ENCODE measurements at regions not wholly inside any gene's neighbourhood (a gene's known extent, or its start where the extent isn't known, plus 50 kb on each side); places are given as distances from the start of the nearest gene placed in this dataset.

DNA sequence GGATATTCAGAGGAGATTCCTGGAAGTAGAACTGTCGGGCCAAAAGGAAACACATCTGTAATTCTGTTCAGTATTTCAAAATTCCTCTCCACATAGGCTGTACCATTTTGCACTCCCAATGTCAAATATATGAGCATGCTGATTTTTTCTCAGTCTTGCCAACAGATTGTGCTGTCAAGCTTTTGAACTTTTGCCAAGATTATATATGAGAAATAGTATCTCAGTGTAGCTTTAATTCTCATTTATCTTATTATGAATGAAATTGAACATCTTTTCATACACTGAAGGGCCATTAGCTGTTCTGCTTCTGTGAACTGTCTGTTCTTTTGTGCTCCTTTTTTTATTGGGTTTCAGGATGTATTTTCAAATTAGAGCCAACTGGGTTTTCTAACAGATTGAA lies 907.1 kb downstream of the MAT2B start:
- H3K9me3 ChIP-seq (ENCODE audit: control insufficient read depth in 3 of 3, low read length in 3 of 3): no peaks in the 10 kb centered on the region
- H3K27ac ChIP-seq (ENCODE audit: low read depth, low read length): no peak overlapping the region
- H3K27me3 ChIP-seq (ENCODE audit: control insufficient read depth in 3 of 3, insufficient read depth in 3 of 3, low read length in 3 of 3): no peaks in the 10 kb centered on the region
- no peaks in the 10 kb centered on the region for H3K36me3 ChIP-seq (ENCODE audit: control insufficient read depth in 3 of 3, insufficient read depth in 3 of 3, low read length in 3 of 3)
- H3K4me3 ChIP-seq (ENCODE audit: low read length in 3 of 3): no peak overlapping the region
- H3K4me1 ChIP-seq (ENCODE audit: control insufficient read depth in 3 of 3, insufficient read depth in 3 of 3, low read length in 3 of 3): no peaks in the 10 kb centered on the region
- H3K9ac ChIP-seq (ENCODE audit: low read depth in 1 of 3, low read length in 3 of 3): no peak overlapping the region

DNA sequence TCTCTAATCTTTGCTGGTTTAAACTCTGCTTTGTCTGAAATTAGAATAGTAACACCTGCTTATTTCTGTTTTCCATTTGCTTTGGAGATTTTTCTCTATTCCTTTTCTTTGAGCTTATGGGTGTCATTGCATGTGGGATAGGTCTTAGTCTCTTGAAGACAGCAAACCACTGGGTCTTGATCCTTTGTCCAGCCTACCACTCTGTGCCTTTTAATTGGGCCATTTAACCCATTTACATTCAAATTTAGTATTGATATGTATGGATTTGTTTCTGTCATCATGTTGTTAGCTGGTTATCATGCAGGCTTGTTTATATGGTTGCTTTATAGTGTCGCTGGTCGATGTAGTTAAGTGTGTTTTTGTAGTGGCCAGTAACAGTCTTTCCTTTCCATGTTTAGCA lies 914.7 kb downstream of the MAT2B start:
- H3K4me1 ChIP-seq (ENCODE audit: control insufficient read depth in 3 of 3, insufficient read depth in 3 of 3, low read length in 3 of 3): no peaks in the 10 kb centered on the region
- H3K27me3 ChIP-seq (ENCODE audit: control insufficient read depth in 3 of 3, insufficient read depth in 3 of 3, low read length in 3 of 3): no peaks in the 10 kb centered on the region
- H3K36me3 ChIP-seq (ENCODE audit: control insufficient read depth in 3 of 3, insufficient read depth in 3 of 3, low read length in 3 of 3): no peaks in the 10 kb centered on the region
- peaks cover 0 to 4% (median 2%) of the 10 kb centered on the region in 3 donors for H3K9me3 ChIP-seq (ENCODE audit: control insufficient read depth in 3 of 3, low read length in 3 of 3)
- peak overlapping the region in 1 of 3 donors; percentile 39 for H3K4me3 ChIP-seq (ENCODE audit: low read length in 3 of 3)
- no peak overlapping the region for H3K9ac ChIP-seq (ENCODE audit: low read depth in 1 of 3, low read length in 3 of 3)
- no peak overlapping the region for H3K27ac ChIP-seq (ENCODE audit: low read depth, low read length)

DNA sequence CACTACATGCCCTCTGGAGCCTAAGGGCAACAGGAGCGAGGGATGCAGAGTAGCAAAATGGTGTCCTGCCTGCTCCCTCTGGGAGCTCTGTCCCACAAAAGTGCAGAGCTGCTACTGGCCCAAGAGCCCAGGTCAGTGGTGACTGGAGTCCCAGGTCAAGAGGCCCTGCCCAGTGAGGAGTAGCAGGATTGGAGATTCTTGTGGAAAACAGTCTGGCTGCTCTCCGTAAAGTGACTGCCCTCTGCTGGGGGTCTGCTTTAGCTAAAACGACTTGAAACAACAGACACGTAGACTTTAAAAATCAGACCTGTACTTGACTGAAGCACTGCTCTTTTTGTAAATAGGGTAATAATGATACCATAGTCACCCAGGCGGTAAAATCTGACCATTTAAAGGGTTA lies 917.0 kb downstream of the MAT2B start:
- H3K27ac ChIP-seq (ENCODE audit: low read depth, low read length): no peak overlapping the region
- no peaks in the 10 kb centered on the region for H3K27me3 ChIP-seq (ENCODE audit: control insufficient read depth in 3 of 3, insufficient read depth in 3 of 3, low read length in 3 of 3)
- H3K4me1 ChIP-seq (ENCODE audit: control insufficient read depth in 3 of 3, insufficient read depth in 3 of 3, low read length in 3 of 3): no peaks in the 10 kb centered on the region
- peaks cover 0 to 4% (median 2%) of the 10 kb centered on the region in 3 donors for H3K9me3 ChIP-seq (ENCODE audit: control insufficient read depth in 3 of 3, low read length in 3 of 3)
- H3K36me3 ChIP-seq (ENCODE audit: control insufficient read depth in 3 of 3, insufficient read depth in 3 of 3, low read length in 3 of 3): no peaks in the 10 kb centered on the region
- H3K9ac ChIP-seq (ENCODE audit: low read depth in 1 of 3, low read length in 3 of 3): no peak overlapping the region
- no peak overlapping the region for H3K4me3 ChIP-seq (ENCODE audit: low read length in 3 of 3)

DNA sequence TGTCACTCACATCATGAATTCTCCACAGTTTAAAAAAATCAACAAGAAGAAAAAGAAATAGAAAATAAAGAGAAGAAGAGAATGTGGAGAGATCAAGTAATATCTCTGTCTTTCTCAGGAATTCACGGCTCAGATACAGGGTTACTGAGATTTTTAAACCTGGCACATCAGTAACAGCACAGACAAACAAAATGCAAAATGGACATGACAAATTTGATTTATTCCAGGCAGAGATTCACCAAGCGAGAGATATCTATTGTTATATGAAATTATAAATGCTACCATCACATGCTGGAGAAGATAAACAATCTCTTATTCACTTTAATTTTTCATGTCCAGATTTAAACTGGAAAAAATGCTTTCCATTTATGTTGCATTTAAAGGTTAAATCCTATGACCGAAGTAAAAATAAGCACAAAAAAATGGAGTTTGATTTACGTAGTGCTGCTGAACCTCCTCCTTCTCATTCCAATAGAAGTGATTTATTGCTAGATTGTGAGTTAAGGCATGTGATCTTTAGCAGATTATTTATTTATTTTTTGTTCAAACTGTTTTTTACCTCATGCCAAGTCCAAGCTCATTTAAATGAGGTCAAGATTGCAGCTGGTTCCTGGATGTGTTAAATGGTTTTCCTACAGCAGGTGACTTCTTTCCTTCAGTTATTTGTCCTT lies 926.4 kb downstream of the MAT2B start:
- no peak overlapping the region for H3K9ac ChIP-seq (ENCODE audit: low read depth in 1 of 3, low read length in 3 of 3)
- H3K4me3 ChIP-seq (ENCODE audit: low read length in 3 of 3): no peak overlapping the region
- no peaks in the 10 kb centered on the region for H3K36me3 ChIP-seq (ENCODE audit: control insufficient read depth in 3 of 3, insufficient read depth in 3 of 3, low read length in 3 of 3)
- H3K9me3 ChIP-seq (ENCODE audit: control insufficient read depth in 3 of 3, low read length in 3 of 3): no peaks in the 10 kb centered on the region
- H3K27ac ChIP-seq (ENCODE audit: low read depth, low read length): no peak overlapping the region
- H3K27me3 ChIP-seq (ENCODE audit: control insufficient read depth in 3 of 3, insufficient read depth in 3 of 3, low read length in 3 of 3): no peaks in the 10 kb centered on the region
- H3K4me1 ChIP-seq (ENCODE audit: control insufficient read depth in 3 of 3, insufficient read depth in 3 of 3, low read length in 3 of 3): no peaks in the 10 kb centered on the region

DNA sequence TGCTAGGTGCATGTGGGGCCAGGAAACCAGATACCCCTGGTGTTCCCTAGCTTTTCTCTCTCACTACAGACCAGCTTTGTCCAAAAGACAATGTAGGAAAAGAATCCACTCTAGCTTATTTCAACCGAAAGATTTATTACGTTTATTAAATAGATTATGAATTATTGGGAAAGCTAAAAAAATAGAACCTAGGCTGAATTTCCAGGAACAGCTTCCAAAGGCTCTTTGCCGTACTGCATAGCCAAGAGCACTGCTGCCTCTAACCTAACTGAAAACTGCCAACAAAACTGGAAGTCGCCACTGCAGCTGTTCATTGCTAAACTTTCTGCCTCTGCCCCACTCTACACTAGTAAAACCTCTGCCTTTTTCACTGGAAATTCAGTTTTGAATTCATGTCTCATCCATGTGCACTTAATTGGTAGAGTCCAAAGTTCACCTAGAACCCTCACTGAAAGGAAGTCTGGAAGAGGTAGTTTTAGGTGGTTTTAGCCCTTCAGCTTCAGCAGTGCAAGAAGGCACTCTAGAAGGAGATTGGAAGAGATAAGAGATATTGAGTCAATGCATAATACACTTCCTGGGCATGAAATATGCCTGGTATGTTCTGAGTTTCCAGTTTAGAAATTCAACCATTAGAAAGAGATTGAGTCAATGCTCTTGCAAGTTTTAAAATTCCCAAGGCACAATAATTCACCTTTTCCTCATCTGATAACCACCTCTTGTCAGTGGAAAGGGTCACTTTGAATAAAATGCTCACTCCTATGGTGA lies 927.9 kb downstream of the MAT2B start:
- H3K4me3 ChIP-seq (ENCODE audit: low read length in 3 of 3): no peak overlapping the region
- H3K4me1 ChIP-seq (ENCODE audit: control insufficient read depth in 3 of 3, insufficient read depth in 3 of 3, low read length in 3 of 3): no peaks in the 10 kb centered on the region
- H3K27me3 ChIP-seq (ENCODE audit: control insufficient read depth in 3 of 3, insufficient read depth in 3 of 3, low read length in 3 of 3): no peaks in the 10 kb centered on the region
- no peaks in the 10 kb centered on the region for H3K36me3 ChIP-seq (ENCODE audit: control insufficient read depth in 3 of 3, insufficient read depth in 3 of 3, low read length in 3 of 3)
- no peak overlapping the region for H3K9ac ChIP-seq (ENCODE audit: low read depth in 1 of 3, low read length in 3 of 3)
- no peaks in the 10 kb centered on the region for H3K9me3 ChIP-seq (ENCODE audit: control insufficient read depth in 3 of 3, low read length in 3 of 3)
- H3K27ac ChIP-seq (ENCODE audit: low read depth, low read length): no peak overlapping the region

DNA sequence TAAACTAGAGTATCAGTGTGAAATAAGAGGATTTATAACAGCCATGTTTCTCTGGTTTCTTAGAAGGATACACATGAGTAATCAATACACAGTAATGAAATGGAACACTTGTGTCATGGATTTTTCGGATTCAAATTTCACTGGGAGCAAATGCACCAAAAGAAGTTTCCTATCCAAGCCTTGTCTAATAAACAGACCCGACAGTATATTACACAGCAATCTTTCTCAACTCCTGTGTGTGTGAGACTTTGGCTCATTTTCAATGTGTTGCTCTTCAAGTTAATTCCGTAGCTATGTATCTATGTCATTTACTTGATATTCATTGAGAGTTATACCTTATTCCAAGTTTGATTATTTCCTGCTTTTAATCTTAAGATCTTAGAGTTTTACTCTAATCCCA lies 930.2 kb downstream of the MAT2B start:
- H3K9me3 ChIP-seq (ENCODE audit: control insufficient read depth in 3 of 3, low read length in 3 of 3): no peaks in the 10 kb centered on the region
- H3K36me3 ChIP-seq (ENCODE audit: control insufficient read depth in 3 of 3, insufficient read depth in 3 of 3, low read length in 3 of 3): no peaks in the 10 kb centered on the region
- no peaks in the 10 kb centered on the region for H3K4me1 ChIP-seq (ENCODE audit: control insufficient read depth in 3 of 3, insufficient read depth in 3 of 3, low read length in 3 of 3)
- no peak overlapping the region for H3K27ac ChIP-seq (ENCODE audit: low read depth, low read length)
- H3K27me3 ChIP-seq (ENCODE audit: control insufficient read depth in 3 of 3, insufficient read depth in 3 of 3, low read length in 3 of 3): no peaks in the 10 kb centered on the region
- no peak overlapping the region for H3K9ac ChIP-seq (ENCODE audit: low read depth in 1 of 3, low read length in 3 of 3)
- H3K4me3 ChIP-seq (ENCODE audit: low read length in 3 of 3): no peak overlapping the region

DNA sequence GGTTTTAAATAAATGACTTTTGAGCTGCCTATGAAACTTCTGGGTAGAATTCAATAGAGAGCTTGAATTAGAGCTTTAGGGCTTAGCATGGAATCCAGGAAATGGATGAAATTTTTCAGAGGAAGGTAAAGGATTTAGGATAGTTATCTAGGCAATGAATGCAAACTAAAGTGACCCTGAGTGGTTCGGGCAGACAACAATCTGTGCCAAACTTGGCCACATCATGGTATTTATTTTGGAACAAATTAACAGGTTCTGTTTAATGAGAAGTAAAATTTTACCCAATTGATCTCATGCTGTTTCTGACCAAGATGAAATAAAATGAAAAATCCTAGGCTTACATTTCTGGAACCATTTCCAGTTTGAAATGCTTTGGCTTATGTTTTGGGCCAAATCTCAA lies 934.4 kb downstream of the MAT2B start:
- Histone ChIP-seq H3K4me1 (ENCODE audit: control insufficient read depth in 3 of 3, insufficient read depth in 3 of 3, low read length in 3 of 3) (no peaks in the 10 kb centered on the region), H3K9ac (ENCODE audit: low read depth in 1 of 3, low read length in 3 of 3) (no peak overlapping the region), H3K27ac (ENCODE audit: low read depth, low read length) (no peak overlapping the region), H3K9me3 (ENCODE audit: control insufficient read depth in 3 of 3, low read length in 3 of 3) (no peaks in the 10 kb centered on the region), H3K36me3 (ENCODE audit: control insufficient read depth in 3 of 3, insufficient read depth in 3 of 3, low read length in 3 of 3) (no peaks in the 10 kb centered on the region), H3K4me3 (ENCODE audit: low read length in 3 of 3) (no peak overlapping the region), H3K27me3 (ENCODE audit: control insufficient read depth in 3 of 3, insufficient read depth in 3 of 3, low read length in 3 of 3) (no peaks in the 10 kb centered on the region)

GRCh38 chr5:164449460-164449859 lies 944.0 kb downstream of the MAT2B start:
- no peaks in the 10 kb centered on the region for H3K36me3 ChIP-seq (ENCODE audit: control insufficient read depth in 3 of 3, insufficient read depth in 3 of 3, low read length in 3 of 3)
- no peaks in the 10 kb centered on the region for H3K27me3 ChIP-seq (ENCODE audit: control insufficient read depth in 3 of 3, insufficient read depth in 3 of 3, low read length in 3 of 3)
- H3K9me3 ChIP-seq (ENCODE audit: control insufficient read depth in 3 of 3, low read length in 3 of 3): no peaks in the 10 kb centered on the region
- no peak overlapping the region for H3K9ac ChIP-seq (ENCODE audit: low read depth in 1 of 3, low read length in 3 of 3)
- no peak overlapping the region for H3K27ac ChIP-seq (ENCODE audit: low read depth, low read length)
- no peak overlapping the region for H3K4me3 ChIP-seq (ENCODE audit: low read length in 3 of 3)
- H3K4me1 ChIP-seq (ENCODE audit: control insufficient read depth in 3 of 3, insufficient read depth in 3 of 3, low read length in 3 of 3): no peaks in the 10 kb centered on the region

DNA sequence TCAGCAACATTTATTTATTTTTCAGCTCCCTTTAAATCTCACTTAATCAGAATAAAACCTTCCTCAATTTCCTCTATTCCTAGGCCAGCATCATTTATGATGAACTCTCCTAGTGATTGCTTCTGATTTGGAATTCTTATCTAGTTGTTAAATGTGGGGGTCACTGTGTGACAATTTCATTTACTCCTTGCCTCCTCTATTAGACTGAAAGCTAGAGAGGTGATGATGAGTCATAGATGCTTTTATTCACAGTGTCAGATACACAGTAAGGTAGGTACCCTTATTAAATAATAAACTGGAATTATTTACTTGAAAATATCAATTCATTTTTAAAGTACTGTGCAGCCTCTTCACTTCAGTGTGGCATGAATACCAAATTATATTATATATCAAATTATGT lies 960.6 kb downstream of the MAT2B start:
- Histone ChIP-seq H3K4me1 (ENCODE audit: control insufficient read depth in 3 of 3, insufficient read depth in 3 of 3, low read length in 3 of 3) (no peaks in the 10 kb centered on the region), H3K27ac (ENCODE audit: low read depth, low read length) (no peak overlapping the region), H3K9me3 (ENCODE audit: control insufficient read depth in 3 of 3, low read length in 3 of 3) (no peaks in the 10 kb centered on the region), H3K27me3 (ENCODE audit: control insufficient read depth in 3 of 3, insufficient read depth in 3 of 3, low read length in 3 of 3) (no peaks in the 10 kb centered on the region), H3K36me3 (ENCODE audit: control insufficient read depth in 3 of 3, insufficient read depth in 3 of 3, low read length in 3 of 3) (no peaks in the 10 kb centered on the region), H3K9ac (ENCODE audit: low read depth in 1 of 3, low read length in 3 of 3) (no peak overlapping the region), H3K4me3 (ENCODE audit: low read length in 3 of 3) (no peak overlapping the region)

DNA sequence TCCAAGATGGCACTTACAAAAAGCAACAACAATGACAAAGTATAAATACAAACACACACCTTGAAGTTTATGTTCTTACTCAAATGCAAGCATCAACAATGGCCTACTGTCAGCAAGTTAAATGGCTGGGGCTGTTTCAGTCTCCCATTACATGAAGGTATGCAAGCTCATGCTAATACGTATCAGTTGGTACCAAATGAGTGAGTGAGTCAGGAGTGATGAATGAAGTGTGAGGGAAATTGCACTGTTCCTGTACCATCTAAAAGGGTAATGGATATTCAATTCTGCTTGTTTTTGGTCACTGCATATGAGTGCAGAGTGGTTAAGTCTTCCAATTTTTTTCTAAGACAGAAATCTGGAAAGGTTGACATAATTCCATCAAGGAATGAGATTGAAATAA lies 964.9 kb downstream of the MAT2B start:
- H3K4me1 ChIP-seq (ENCODE audit: control insufficient read depth in 3 of 3, insufficient read depth in 3 of 3, low read length in 3 of 3): no peaks in the 10 kb centered on the region
- H3K27me3 ChIP-seq (ENCODE audit: control insufficient read depth in 3 of 3, insufficient read depth in 3 of 3, low read length in 3 of 3): no peaks in the 10 kb centered on the region
- H3K9ac ChIP-seq (ENCODE audit: low read depth in 1 of 3, low read length in 3 of 3): no peak overlapping the region
- no peak overlapping the region for H3K4me3 ChIP-seq (ENCODE audit: low read length in 3 of 3)
- no peaks in the 10 kb centered on the region for H3K36me3 ChIP-seq (ENCODE audit: control insufficient read depth in 3 of 3, insufficient read depth in 3 of 3, low read length in 3 of 3)
- no peaks in the 10 kb centered on the region for H3K9me3 ChIP-seq (ENCODE audit: control insufficient read depth in 3 of 3, low read length in 3 of 3)
- H3K27ac ChIP-seq (ENCODE audit: low read depth, low read length): no peak overlapping the region

All from skeletal muscle tissue (tissue), 3 donors.